GDM1 (cell line): ENCODE measurements at regions not wholly inside any gene's neighbourhood (a gene's known extent, or its start where the extent isn't known, plus 50 kb on each side); places are given as distances from the start of the nearest gene placed in this dataset.

Experiments used
- DNase-seq: peaks from one replicate; lab custom pipeline; 2025; lab: John Stamatoyannopoulos, UW

- no peak for DNase-seq
Observed at GRCh38 chrX:137387646-137388045, 178.3 kb upstream of the ZIC3 start.

- no peak for DNase-seq
Observed at GRCh38 chrX:137366018-137366633, 199.8 kb upstream of the ZIC3 start.

GRCh38 chrX:137363559-137363958 lies 202.4 kb upstream of the ZIC3 start:
- no peak for DNase-seq

GRCh38 chrX:137362583-137362982 lies 203.3 kb upstream of the ZIC3 start:
- DNase-seq, result no peak

- DNase-seq, result no peak
Observed at GRCh38 chrX:137354851-137355250, 211.1 kb upstream of the ZIC3 start.

GRCh38 chrX:137353404-137353803 lies 212.5 kb upstream of the ZIC3 start:
- no peak for DNase-seq

- DNase-seq, result no peak
Observed at GRCh38 chrX:137352101-137352660, 213.7 kb upstream of the ZIC3 start.

GRCh38 chrX:137342969-137343368 lies 223.0 kb upstream of the ZIC3 start:
- DNase-seq, result no peak

- DNase-seq, result no peak
Observed at GRCh38 chrX:137313627-137314026, 252.3 kb upstream of the ZIC3 start.

- no peak for DNase-seq
Observed at GRCh38 chrX:137305404-137305803, 260.5 kb upstream of the ZIC3 start.

GRCh38 chrX:137297167-137297566 lies 263.4 kb upstream of the GPR101 start:
- DNase-seq, result no peak

- no peak for DNase-seq
Observed at GRCh38 chrX:137290011-137290410, 256.2 kb upstream of the GPR101 start.

GRCh38 chrX:137287191-137287590 lies 253.4 kb upstream of the GPR101 start:
- DNase-seq, result no peak

- no peak for DNase-seq
Observed at GRCh38 chrX:137286423-137286822, 252.6 kb upstream of the GPR101 start.

- no peak for DNase-seq
Observed at GRCh38 chrX:137278825-137279224, 245.0 kb upstream of the GPR101 start.

GRCh38 chrX:137263374-137263773 lies 229.6 kb upstream of the GPR101 start:
- no peak for DNase-seq

- no peak for DNase-seq
Observed at GRCh38 chrX:137245183-137245582, 211.4 kb upstream of the GPR101 start.

- DNase-seq, result no peak
Observed at GRCh38 chrX:137236837-137237236, 203.0 kb upstream of the GPR101 start.

GRCh38 chrX:137234651-137235402 lies 201.0 kb upstream of the GPR101 start:
- no peak for DNase-seq

GRCh38 chrX:137233478-137233877 lies 199.7 kb upstream of the GPR101 start:
- no peak for DNase-seq

GRCh38 chrX:137227151-137227550 lies 193.4 kb upstream of the GPR101 start:
- no peak for DNase-seq

GRCh38 chrX:137215467-137215866 lies 181.7 kb upstream of the GPR101 start:
- no peak for DNase-seq

- no peak for DNase-seq
Observed at GRCh38 chrX:137212078-137212632, 178.4 kb upstream of the GPR101 start.
